GM18861 (cell line): ENCODE measurements at regions not wholly inside any gene's neighbourhood (a gene's known extent, or its start where the extent isn't known, plus 50 kb on each side); places are given as distances from the start of the nearest gene placed in this dataset.
A peak's percentile ranks its signal among the peaks of the same experiment; 100 is the strongest.

Experiments used
- ATAC-seq: cut with Tn5 transposase; IDR thresholded peaks from one replicate; pipeline ENCODE4 v1.9.1; 2021; ENCODE audit not compliant: unreplicated experiment

DNA sequence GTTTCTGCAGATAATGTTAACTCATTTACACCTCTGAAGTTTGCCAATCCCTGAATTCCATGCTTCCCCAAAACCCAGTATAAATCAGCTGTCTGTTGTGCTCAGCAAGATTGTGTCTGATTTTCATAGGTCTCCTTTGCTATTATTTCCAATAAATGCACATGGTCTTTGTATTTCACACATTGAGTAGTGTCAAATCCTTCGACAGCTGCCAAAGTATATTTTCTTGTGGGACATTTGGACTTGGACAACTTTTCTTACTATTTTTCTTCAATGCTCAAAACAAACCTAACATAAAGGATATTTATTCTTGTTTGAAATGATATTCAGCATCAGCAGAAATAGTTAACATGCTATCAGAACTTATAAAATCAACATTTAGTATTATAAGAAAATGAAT, 406.1 kb upstream of the OR4E1 start:
- no peak for ATAC-seq

DNA sequence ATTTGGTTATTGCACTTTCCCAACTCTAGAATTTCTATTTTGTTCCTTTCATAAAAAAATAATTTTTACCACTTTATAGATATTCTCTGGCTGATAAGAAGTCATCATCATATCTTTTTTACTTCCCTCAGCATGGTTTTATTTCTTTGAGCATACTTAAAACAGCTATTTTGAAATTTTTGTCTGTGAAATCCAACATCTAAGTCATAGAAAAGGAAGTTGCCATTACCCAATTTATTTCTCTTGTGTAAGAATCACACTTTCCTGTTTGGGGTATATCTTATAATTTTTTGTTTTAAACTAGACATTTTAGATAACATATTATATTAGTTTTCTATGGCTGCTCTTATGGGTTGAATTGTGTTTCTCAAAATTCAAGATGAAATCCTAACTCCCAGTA, 400.2 kb upstream of the OR4E1 start:
- no peak for ATAC-seq

DNA sequence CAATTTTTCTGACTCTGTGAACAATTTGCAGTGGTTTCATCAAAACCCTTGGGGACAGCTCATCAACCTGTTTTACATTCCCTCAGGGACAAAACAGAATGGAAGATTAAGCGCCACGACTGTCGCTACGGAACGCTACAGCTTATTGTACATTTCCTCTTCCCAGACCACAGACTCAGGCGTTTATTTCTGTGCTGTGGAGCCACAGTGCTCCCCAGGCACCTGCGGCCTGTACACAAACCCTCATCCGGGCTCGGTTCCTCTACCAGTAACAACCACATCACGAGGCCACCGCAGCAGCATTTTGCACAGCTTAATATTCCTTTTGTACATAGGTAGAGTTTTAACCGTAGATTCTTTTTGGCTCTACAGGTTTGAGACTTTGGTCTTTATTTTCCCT, 397.4 kb upstream of the OR4E1 start:
- peak; percentile 93 for ATAC-seq

DNA sequence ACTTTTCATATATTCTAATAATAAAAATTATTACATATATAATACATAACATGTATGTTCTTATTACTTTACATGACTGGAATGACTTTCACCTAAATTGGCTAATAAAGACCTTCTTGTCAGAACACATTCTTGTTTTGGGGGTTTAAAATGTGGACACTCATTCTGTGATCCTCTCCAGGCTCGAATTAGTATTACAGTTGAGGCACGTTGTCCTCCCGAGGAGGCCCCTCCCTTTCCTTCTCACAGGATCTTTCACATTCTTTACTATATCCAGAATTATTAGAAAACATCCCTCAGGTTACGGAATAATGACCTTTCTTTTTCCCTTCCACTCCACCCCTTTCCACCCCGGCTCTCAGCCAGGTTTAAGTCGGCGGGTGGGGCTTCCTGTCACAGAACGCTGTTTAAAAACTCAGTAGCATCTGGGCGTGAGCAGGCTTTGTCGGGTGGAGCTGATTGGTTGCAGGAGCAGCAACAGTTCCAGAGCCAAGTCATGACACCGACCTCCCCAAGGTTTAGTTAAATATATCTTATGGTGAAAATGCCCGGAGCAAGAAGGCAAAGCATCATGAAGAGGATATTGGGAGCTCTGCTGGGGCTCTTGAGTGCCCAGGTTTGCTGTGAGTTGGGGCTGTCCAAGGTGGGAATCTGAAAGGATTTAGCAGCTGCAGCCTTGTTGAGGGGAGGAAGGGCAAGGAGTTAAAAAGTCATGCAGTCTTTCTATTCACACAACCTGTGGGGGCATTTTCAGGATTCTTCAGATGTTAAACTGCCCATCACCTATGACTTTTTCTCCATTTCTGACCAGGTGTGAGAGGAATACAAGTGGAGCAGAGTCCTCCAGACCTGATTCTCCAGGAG, 396.7 kb upstream of the OR4E1 start:
- peak; percentile 33 for ATAC-seq

DNA sequence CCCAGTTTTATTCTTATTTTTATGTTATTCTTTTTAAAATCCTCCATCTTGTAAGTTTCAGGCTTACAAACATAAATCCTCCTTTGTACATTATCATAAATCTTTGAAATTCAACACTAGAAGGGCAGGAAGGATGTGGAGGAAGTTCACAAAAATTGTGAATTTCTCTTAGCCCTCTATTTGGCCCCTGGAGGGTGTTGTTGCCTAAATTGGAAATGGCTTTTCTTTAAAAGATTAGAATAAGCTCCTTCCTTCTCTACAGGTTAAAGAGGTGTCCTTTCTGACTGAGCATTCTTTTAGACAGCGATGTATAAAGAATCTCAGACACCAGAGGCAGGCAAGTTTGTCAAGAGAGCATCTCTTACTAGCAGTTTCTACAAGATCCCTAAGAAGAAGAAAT, 391.7 kb upstream of the OR4E1 start:
- no peak for ATAC-seq

DNA sequence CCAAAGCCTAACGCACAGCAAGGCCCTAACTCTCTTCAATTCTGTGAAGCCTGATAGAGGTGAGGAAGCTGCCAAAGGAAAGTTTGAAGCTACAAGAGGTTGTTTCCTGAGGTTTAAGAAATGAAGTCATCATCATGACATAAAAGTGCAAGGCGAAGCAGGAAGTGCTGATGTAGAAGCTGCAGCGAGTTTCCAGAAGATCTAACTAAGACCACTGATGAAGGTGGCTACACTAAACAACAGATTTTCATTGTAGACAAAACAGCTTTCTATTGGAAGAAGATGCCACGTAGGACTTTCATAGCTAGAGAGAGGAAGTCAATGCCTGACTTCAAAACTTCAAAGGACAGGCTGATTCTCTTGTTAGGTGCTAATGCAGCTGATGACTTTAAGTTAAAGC, 385.6 kb upstream of the OR4E1 start:
- no peak for ATAC-seq

DNA sequence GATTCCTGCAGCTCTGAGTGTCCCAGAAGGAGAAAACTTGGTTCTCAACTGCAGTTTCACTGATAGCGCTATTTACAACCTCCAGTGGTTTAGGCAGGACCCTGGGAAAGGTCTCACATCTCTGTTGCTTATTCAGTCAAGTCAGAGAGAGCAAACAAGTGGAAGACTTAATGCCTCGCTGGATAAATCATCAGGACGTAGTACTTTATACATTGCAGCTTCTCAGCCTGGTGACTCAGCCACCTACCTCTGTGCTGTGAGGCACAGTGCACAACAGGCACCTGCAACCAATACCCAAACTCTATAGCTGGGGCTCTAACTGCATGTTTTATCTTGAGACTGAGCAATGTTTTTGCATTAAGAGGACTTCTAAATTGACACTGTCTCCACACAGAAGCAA, 379.2 kb upstream of the OR4E1 start:
- ATAC-seq = no peak

DNA sequence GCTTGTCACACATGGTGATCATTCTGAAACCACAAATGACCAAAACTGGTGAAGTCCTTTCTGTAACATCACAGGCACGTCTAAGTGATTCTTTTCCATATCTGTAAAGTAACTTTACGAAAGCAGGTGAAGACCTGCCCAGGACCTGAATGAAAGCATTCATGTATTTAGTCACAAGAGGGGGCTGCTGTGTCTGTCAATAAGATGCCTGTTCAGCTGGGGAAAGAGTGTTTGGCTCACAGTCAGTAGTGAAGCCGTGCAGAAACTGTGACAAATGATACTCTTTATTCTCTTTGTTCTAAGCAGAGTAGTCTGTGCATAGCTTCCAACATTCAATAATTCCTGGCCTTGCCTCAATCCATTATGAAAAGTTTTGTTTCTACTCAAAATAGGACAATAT, 373.5 kb upstream of the OR4E1 start:
- ATAC-seq = no peak

DNA sequence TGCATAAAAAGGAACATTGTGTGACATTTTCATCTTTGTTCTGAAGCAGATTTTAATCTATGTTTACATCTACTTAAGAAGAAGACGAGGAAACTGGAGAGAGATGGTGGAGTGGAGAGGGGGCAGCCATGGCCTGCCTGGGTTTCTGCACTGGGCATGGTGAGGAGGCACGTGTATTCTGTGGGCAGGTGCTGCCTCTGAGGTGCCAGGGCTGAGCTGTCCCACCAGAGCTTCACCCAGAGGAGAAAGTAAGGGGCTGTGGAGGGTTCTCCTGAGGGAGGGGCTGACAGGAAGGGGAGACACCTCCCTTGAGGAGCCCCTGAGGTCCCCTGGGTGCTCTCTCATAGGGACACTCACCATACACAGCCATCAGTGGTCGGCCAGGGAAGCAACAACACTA, 372.4 kb upstream of the OR4E1 start:
- ATAC-seq = no peak

DNA sequence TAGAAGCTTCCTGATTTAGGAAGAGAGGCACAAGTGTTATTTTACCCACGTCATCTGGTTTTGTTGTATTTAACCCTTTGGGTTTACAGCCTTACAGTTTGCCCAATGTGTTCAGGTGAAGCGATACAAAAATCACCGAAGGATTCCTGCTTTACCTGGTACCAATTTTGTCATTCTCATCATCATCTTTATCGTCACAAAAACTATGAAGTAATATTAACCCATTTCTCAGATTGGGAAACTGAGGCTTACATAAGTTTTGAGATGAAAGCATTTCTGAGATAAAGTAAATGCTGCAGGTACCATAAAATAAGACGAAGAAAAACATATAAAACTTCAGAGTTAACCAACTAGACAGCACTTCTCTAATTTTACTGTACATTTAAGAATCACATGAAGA, 370.6 kb upstream of the OR4E1 start:
- no peak for ATAC-seq

DNA sequence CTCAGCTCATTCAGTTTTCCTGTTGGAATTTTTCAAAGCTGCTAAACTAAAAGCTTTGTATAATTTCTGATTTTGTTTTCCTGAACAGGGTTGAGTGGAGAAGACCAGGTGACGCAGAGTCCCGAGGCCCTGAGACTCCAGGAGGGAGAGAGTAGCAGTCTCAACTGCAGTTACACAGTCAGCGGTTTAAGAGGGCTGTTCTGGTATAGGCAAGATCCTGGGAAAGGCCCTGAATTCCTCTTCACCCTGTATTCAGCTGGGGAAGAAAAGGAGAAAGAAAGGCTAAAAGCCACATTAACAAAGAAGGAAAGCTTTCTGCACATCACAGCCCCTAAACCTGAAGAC, 367.1 kb upstream of the OR4E1 start:
- ATAC-seq = no peak

DNA sequence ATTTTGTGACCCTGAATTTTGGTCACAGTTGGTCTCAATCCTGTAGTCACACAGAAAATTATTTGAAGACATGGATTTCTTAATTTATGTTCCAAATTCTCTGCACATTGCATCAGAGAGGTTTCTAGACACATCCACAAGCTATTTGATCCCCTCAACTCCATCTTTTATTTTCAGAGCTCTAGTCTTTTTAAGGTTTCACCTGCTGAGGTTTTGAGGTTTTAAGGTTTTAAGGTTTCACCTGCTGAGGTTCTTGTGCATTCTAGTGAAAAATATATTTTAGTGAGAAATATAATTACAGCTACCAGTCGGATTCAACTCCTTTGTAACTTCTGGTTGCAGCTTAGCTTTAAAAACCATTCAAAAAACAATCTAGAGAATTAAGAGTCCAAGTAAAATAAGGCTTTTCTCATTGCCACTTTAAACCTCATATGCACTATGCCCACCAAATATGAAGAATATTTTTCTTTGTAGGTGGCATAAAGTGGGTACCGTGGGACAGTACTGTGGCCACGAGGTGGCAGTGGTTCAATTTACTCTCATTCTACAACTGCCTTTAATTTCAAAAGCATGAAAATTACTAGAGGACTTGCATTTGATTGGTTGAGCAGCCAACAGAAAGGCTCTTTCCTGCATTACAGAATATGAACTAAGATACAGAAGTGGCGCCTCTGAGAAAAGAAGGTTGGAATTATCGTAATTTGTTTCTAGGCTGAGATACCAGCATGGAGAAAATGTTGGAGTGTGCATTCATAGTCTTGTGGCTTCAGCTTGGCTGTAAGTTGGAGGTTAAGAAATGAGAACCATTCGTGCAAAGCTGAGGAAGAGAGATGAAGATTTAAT, 366.5 kb upstream of the OR4E1 start:
- no peak for ATAC-seq

DNA sequence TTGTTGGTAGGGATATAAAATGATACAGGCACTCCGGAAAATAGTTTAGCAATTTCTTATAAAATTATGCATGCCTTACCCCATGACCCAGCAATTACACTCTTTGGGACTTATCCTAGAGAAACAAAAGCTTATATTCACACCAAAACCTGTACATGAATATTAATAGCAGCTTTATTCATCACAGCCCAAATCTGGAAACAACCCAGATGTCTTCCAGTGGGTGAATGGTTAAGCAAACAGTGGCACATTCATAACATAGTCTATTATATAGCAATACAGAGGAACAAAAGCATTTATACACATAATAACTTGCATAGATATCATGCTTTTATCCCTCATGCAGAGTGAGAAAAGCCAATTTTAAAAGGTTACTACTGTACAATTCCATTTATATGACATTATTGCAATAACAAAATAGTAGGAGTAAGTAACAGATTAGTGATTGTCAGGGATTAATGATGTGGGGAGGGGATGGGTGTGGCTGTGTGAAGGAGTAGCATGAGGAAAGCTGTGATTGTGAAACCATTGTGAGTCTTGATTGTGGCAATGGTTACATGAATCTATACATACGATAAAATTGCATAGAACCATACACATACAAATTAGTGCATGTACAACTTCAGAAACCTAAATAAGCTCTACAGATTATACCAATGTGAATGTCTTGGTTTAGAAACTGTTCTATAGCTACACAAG, 363.1 kb upstream of the OR4E1 start:
- ATAC-seq = no peak

DNA sequence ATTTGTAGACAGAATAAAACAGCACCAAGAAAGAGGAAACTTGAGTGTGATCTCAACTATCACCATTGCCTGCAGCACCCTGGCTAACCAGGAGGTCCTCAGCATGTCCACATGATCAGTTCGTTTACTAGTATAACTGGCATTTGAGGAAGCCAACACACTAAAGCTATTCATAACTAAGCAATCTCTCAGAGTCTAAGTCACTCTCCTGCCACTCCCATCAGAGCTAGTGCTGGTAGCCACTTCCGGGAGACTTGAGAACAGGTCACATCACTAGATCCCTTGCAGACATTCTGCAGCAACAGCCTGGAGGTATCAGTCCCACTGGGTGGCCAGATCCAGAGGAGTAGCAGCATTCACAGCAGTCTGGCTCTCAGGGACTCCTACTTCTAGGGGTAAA, 352.9 kb upstream of the OR4E1 start:
- no peak for ATAC-seq

DNA sequence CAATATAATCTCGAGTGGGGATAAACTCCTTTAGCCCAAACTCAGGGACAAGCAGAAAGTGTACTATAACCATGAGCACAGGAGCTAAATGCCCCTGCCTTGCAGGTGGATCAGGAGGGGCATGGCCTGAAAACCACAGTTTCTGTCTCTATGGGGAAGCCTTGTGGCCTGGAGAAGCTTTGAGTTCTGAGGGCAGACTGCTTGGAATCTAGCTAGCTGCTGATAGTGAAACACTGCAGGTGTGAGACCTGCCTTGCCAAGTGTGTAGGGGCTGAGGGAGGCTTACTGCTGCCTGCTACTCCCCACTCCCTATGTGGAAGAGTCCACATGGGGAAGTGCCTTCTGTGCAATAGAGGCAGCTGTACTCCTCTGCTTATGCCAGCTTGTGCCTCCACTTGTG, 352.3 kb upstream of the OR4E1 start:
- ATAC-seq = no peak

DNA sequence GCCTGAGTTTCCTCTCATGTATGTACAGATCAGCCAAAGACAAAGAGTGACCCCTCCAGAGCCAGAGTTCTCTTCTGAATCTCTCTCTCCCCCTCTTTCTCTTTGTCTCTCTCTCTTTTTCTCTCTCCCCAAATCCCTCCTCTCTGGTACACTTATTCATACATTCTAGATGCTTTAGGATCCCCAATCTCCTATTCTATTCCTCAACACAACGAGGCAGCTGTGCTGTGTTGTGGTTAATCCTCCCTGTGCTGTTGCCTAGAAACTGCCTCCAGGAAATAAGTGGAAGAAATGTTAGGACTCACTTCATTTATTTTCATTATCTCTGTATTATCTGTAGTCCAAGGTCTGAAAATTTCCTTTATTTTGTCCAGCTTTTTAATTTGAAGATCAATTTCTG, 350.5 kb upstream of the OR4E1 start:
- ATAC-seq = no peak

DNA sequence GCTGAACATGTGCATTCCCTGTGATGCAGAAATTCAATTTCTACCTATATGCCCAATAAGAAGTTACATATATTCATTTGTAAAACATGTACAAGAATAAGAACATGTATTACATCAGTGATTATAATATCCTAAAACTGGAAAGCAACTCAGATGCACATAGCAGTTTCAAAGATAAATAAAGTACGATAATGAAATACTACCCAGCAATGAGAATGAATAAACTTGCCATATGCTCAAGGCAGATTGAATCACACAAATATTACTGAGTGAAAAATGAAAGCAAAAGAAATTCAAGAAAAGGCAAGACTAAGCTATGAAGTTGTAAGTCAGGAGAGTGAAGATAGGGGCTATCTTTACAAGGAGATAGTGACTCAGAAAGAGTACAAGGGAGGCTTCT, 345.3 kb upstream of the OR4E1 start:
- no peak for ATAC-seq

DNA sequence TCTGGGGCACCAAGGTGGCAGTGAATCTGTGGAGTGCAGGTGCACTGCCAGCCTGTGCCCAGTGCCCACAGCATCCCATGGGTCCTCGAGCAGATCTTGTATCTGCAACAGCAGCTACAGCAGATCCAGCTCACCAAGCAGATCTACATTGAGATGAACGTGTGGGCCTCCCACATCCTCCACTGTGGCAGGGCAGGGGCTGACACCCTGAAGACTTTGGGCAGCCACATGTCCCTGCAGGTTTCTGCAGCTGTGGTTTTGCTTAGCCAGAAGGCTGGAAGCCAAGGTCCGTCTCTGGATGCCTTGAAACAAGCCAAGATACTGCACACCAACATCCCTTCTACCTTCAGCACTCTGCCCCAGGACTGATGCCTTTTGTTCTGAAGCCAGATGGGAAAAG, 338.8 kb upstream of the OR4E1 start:
- ATAC-seq = no peak

DNA sequence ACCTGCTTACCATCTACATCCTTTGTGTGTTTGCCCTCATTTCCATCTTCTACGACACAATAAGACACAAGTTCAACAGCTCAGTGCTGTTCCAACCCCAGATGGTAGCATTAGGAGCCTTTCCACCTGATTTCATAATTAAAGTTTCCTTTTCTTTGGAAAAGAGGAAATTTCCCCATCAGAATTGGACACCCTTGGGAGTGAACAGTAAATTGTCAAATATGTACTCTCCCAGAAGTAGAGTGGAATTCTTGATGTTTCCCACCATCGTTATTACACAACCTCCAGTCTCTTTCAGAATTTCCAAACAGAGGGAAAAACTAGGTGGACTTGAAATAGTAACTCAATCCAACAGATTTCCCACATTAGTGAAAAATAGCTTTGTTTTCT, 337.6 kb upstream of the OR4E1 start:
- ATAC-seq = no peak

DNA sequence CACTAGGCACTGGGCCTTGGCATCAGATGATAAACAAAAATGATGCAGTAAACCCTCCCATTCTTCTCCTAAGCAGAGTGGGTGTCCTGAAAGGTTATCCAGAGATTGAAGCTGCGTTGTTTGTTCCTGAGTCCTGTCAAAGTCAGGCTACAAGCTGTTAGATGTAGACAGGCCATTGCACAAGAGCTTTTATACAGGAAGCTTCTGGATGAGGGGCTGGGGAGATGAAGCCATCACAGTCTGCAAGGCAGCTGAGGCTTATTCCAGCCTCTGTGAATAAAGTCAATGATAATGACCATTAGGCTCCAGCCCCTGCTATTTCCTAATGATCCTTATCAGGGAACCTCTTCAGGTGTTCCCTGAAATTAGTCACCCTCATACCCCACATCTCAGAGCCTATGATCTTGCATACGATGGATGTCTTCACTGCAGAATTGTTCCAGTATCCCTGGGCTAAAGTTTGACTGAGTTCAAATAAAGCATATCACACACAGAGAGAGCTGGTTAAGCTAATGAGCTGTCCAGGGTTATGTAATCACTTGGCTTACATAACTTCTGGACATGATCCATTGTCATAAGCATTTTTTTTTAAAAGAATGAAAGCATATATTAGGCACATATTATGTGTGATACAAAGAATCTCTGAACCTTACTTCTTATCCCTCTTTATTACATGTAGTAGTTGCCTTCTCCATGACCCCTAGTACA, 337.1 kb upstream of the OR4E1 start:
- no peak for ATAC-seq

DNA sequence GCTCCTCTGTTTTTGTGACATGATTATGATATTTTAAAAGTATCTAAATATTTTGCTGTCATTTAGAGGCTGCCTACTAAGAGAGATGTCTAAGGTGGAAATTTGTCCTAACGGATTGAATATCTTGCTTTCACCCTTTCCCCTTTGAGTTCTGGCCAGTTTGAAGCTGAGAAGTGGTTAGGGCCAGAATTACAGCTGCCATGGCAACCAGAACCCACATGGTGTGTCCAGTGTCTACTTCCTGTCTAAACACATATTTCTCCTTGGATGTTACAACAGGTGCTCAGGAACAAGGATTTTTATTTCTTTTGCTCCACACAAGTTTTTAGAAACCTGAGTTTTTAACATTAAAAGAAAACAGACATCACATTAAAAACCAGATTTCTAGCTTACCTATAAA, 335.1 kb upstream of the OR4E1 start:
- ATAC-seq = no peak
